SK-N-SH (cell line): ENCODE measurements at regions not wholly inside any gene's neighbourhood (a gene's known extent, or its start where the extent isn't known, plus 50 kb on each side); places are given as distances from the start of the nearest gene placed in this dataset.

Source experiments
- MXI1 ChIP-seq: IDR thresholded peaks from 2 replicates; pipeline ENCODE4 v1.6.1; 2012; ENCODE audit warnings: mild to moderate bottlenecking, low read depth, low read length, improper control_type of control experiment
- RCOR1 ChIP-seq: fragments of 150-350 bp; IDR thresholded peaks from 2 replicates; pipeline ENCODE4 v1.6.1; 2017; ENCODE audit warnings: antibody characterized with exemption, low read length
- TF ChIP-seq, protein P1 (sequence below): IDR thresholded peaks from 2 replicates; pipeline ENCODE4; 2012

DNA sequence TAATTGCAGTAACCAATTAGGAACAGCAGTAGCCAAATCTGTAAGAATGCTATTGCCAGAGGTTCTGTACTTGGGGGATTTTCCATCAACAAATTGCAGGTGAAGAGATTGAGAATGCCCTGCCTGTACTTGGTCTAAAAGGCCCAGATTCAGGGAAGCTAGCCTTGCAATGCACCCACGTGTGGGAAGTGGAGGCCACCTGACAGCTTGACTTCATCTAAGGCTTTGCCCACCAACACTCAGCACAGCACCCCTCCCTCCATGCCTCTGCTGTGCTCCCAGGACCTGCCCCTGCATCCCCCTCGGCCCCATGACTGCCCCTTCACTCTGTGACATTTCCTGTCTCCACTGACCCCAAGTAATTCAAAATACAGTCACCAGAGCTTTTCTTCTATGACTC is 79.1 kb upstream of the CDH5 start:
- TF ChIP-seq RCOR1, result no peak
- TF ChIP-seq, protein P1, sequence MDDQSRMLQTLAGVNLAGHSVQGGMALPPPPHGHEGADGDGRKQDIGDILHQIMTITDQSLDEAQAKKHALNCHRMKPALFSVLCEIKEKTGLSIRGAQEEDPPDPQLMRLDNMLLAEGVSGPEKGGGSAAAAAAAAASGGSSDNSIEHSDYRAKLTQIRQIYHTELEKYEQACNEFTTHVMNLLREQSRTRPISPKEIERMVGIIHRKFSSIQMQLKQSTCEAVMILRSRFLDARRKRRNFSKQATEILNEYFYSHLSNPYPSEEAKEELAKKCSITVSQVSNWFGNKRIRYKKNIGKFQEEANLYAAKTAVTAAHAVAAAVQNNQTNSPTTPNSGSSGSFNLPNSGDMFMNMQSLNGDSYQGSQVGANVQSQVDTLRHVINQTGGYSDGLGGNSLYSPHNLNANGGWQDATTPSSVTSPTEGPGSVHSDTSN, result no peak
- no peak for TF ChIP-seq MXI1
